NOMO-1 treated with dmso at 0.1 percent for 144 hours (cell line): ENCODE measurements at regions not wholly inside any gene's neighbourhood (a gene's known extent, or its start where the extent isn't known, plus 50 kb on each side); places are given as distances from the start of the nearest gene placed in this dataset.
"Not testable (repeated sequence)": the region's sequence is repeated elsewhere in the genome, so short reads cannot be mapped to it uniquely, and the experiment has no call there.

Source experiments
- DNase-seq: peaks from one replicate; lab custom pipeline; 2025; ENCODE audit not compliant: unreplicated experiment; lab: John Stamatoyannopoulos, UW

- DNase-seq, result no peak
These were observed 1607.8 kb upstream of the PIK3C3 start for GRCh38 chr18:40347261-40347660.

GRCh38 chr18:40346146-40346545 lies 1608.9 kb upstream of the PIK3C3 start:
- no peak for DNase-seq

- no peak for DNase-seq
These were observed 1613.3 kb upstream of the PIK3C3 start for GRCh38 chr18:40341701-40342100.

DNA sequence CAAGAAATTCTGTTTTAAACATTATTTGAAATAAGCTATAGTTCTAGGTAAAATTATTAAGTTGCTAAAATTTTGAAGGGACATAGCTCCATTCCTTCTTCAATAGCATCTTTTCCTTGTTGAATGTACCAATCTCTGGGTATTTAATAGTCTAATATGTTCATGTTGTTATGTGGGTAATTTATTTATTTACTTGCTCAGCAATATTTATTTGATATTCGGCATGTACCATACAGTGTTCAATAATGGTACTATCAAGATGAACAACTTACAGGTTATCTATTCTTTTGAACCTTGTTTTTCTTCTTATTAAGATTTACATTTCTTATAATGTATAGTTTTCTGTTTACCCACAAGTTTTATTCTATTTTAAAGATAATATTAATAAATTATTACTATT lies 1616.8 kb upstream of the PIK3C3 start:
- no peak for DNase-seq

DNA sequence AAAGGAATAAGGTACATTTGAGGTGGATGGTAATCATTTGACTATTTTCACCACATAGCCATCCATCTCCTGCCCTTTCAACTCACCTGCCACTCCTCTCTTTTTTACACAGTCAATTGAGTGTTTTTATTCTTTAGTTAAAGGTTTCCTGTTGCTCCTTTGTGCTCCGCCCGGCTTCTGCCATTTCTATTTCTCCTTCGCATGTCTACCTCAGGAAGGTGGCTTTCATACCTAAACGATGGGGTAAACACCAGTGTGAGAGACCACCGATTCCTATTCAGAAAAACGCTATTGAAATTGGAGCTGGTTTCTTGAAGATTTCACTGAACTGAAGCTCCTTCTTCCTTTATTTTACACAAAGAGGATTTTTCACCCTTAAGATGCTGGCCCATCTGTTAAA lies 1628.0 kb upstream of the PIK3C3 start:
- no peak for DNase-seq

GRCh38 chr18:40325988-40326387 lies 1629.0 kb upstream of the PIK3C3 start:
- no peak for DNase-seq

DNA sequence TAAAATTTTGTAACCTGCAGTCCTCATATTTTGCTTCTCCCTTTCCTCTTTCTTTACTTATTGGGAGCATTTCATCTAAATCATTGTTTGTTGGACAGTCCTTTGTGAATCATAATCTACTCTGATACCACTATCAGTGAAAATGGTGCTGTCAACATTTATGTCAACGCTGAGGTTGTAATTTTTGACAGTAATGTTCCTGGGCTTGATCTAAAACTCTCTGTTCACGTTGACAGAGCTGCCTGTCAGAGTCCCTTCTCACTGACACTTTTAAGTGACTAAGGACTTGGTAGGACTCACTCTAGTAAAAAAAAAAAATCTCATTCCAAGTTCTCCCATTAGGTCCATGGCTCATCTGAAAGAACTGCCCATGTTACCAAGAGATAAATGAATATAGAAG lies 1640.8 kb upstream of the PIK3C3 start:
- DNase-seq, result no peak

- DNase-seq, result no peak
These were observed 1641.9 kb upstream of the PIK3C3 start for GRCh38 chr18:40313030-40313642.

DNA sequence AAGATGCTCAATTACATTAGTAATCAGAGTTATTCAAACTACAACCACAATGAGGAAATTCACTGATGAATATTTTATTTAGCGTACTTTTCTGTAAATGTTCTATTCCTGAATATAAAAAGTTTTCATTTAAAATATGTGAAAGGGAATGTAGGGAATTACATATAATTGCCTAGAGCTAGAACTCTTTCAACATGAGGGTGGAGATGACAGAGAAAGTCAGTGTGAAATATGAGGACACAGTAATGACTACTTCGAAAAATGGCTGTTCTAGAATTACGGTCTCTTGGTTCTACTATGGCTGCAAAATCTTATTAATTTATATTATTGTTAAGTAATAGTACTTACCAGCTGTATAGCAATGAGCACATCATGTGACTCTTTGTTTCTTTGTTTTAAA lies 1647.4 kb upstream of the PIK3C3 start:
- no peak for DNase-seq

GRCh38 chr18:40296717-40297413 lies 1658.2 kb upstream of the PIK3C3 start:
- DNase-seq, result no peak

DNA sequence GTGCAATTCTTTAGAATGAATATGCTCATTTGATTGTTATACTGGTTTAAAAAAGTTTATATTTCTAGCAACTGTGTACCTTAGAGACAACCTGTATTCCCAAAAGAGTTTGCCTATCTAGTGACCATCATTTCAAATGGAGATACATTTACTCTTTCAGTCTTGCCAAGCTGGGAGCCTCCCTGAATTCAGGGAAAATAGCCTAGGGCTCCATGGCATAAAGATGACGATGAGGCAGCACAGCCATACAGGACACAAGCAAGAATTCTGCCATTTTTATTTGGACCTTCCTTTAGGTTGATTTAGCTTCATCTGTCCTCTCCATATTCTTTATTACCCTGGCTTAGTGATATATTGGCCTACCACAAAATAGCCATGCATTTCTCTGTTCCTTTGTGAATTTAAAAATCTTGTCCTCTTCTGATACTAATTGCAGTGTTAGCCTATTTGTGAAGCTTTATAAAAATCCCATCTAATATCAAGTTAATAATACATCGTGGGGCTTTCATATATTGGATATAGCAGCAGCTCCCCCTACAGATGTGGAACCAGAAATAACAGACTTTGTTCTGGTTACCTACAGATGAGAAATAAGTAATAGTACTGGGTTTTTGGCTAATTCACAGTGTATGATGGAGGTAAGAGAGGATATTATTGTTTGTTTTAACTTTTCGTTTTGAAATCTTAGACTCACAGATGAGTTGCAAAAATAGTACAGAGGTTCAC lies 1661.9 kb upstream of the PIK3C3 start:
- no peak for DNase-seq

- no peak for DNase-seq
These were observed 1671.5 kb upstream of the PIK3C3 start for GRCh38 chr18:40283560-40283959.

DNA sequence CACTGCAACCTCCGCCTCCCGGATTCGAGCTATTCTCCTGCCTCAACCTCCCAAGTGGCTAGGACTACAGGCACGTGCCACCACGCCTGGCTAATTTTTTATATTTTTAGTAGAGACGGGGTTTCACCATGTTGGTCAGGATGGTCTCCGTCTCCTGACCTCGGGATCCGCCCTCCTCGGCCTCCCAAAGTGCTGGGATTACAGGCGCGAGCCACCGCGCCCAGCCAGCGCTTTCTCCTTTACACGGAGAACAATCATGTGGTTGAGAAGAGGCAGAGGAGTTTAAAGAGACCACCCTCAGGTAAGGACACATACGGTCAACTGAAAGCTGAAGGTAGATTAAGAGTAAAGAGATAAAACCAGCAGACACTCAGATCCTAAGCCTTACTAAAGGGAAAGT lies 1673.7 kb upstream of the PIK3C3 start:
- DNase-seq, result not testable (repeated sequence)

- no peak for DNase-seq
These were observed 1680.3 kb upstream of the PIK3C3 start for GRCh38 chr18:40274618-40275196.

DNA sequence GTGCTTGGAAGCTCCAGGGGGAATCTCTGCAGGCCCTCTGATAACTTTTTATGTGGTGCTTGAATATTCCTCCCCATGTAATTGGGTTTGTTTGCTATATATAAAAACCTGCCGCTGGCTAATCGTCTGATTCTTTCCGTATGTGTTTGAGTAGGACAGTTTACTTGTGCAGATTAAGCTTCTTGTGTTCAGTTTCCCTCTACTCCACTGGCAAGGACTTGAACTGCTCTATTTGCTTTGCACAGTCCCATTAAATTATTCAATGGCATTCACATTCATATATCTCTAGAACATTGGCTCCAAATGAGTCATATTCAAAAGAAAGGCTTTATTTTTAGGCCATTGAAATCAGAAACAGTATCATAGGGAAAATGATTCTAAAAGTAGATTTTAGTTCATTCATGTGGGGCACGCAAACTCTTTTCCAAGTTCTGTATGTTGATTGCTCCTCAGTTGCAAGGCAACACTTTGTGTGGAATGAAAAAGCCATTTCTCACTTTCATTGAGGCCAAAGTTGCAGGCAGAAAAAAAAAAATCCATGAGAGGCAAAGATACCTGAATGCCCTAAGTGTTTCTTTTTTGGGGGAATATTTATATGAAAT lies 1682.3 kb upstream of the PIK3C3 start:
- no peak for DNase-seq

GRCh38 chr18:40259115-40259835 lies 1695.8 kb upstream of the PIK3C3 start:
- DNase-seq, result no peak

GRCh38 chr18:40258311-40258710 lies 1696.7 kb upstream of the PIK3C3 start:
- no peak for DNase-seq

DNA sequence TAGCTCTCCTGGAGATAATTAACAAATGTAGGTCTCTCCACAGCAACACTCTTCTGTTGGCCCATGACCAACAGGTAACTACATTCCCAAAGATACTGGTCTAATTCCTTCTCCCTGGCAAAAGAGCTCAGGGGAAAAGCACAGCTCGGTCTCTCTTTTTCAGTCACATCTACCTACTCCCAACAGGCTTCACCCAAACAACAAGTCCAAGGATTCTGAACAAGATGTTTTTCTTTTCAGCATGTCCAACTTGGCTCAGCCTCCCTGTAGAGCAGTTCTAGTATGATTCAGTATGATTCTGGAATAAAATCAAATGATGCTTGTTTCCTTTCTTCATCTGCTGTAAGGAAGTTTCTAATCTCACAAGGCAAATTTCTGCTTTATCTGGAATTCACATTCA lies 1704.8 kb upstream of the PIK3C3 start:
- DNase-seq, result no peak

- no peak for DNase-seq
These were observed 1705.5 kb upstream of the PIK3C3 start for GRCh38 chr18:40249390-40250080.

- not testable (repeated sequence) for DNase-seq
These were observed 1709.4 kb upstream of the PIK3C3 start for GRCh38 chr18:40245612-40246011.
